CD14-positive monocyte (primary cell): ENCODE measurements at regions not wholly inside any gene's neighbourhood (a gene's known extent, or its start where the extent isn't known, plus 50 kb on each side); places are given as distances from the start of the nearest gene placed in this dataset.

Experiments
- DNase-seq, 3 donors: peaks; one replicate each; pipeline ENCODE4 v3.0.0-alpha.2; 2011 to 2022
- H2AFZ ChIP-seq: 2 replicates; pipeline ENCODE4 v1.6.0; 2012; ENCODE audit warnings: mild to moderate bottlenecking, low read depth, low read length, inconsistent platforms; ENCODE audit not compliant: insufficient read depth, poor library complexity, severe bottlenecking
- H3K27ac ChIP-seq, 2 donors: 1 replicate in 1 of 2; 2 replicates in 1 of 2; pipeline ENCODE4 v1.5.1; 2012 to 2013; ENCODE audit warnings: low read length in 2 of 2, control low read depth in 1 of 2, inconsistent platforms in 1 of 2, low read depth in 1 of 2, mild to moderate bottlenecking in 1 of 2
- H3K27me3 ChIP-seq, 2 donors: one replicate each; pipeline versions ENCODE4 v1.6.0 to v1.6.1; 2011 to 2013; ENCODE audit warnings: low read length in 2 of 2; ENCODE audit not compliant: control insufficient read depth in 2 of 2, insufficient read depth in 2 of 2
- H3K36me3 ChIP-seq, 2 donors: replicated peaks in 1 of 2; 1 replicate in 1 of 2; 2 replicates in 1 of 2; pipeline versions ENCODE4 v1.5.1 to v1.6.1; 2012 to 2013; ENCODE audit warnings: low read length in 2 of 2, control low read depth in 1 of 2, inconsistent platforms in 1 of 2, mild to moderate bottlenecking in 1 of 2; ENCODE audit not compliant: insufficient read depth in 2 of 2, control insufficient read depth in 1 of 2
- H3K4me1 ChIP-seq, 2 donors: 1 replicate in 1 of 2; 2 replicates in 1 of 2; pipeline versions ENCODE4 v1.5.1 to v1.6.1; 2012 to 2013; ENCODE audit warnings: low read length in 2 of 2, control low read depth in 1 of 2, inconsistent platforms in 1 of 2, mild to moderate bottlenecking in 1 of 2, moderate library complexity in 1 of 2; ENCODE audit not compliant: insufficient read depth in 2 of 2, control insufficient read depth in 1 of 2
- H3K4me2 ChIP-seq: replicated peaks from 2 replicates; pipeline ENCODE3; 2012; ENCODE audit warnings: low read length, moderate library complexity, mild to moderate bottlenecking; ENCODE audit not compliant: poor library complexity, severe bottlenecking; ENCODE audit errors: extremely low read depth
- H3K4me3 ChIP-seq, 3 experiments: fragments of 200-600 bp in 1 of 3; sonication (generic) in 1 of 3; replicated peaks in 1 of 3; 1 replicate in 2 of 3; 2 replicates in 1 of 3; pipeline ENCODE4 v1.5.1; 2011 to 2013; ENCODE audit warnings: low read length in 3 of 3, mild to moderate bottlenecking in 3 of 3, control low read depth in 2 of 3, low read depth in 2 of 3, inconsistent platforms in 1 of 3, moderate library complexity in 1 of 3
- H3K79me2 ChIP-seq: 2 replicates; pipeline ENCODE4 v1.6.0; 2012; ENCODE audit warnings: mild to moderate bottlenecking, control low read depth, inconsistent platforms, low read length, moderate library complexity; ENCODE audit not compliant: insufficient read depth
- H3K9ac ChIP-seq: 2 replicates; pipeline ENCODE4 v1.6.0; 2017; ENCODE audit warnings: low read length, mild to moderate bottlenecking; ENCODE audit not compliant: insufficient read depth, poor library complexity, severe bottlenecking
- H3K9me3 ChIP-seq, 2 donors: replicated peaks in 1 of 2; 1 replicate in 1 of 2; 2 replicates in 1 of 2; pipeline versions ENCODE4 v1.5.1 to v1.6.1; 2012 to 2013; ENCODE audit warnings: low read length in 2 of 2, control low read depth in 1 of 2; ENCODE audit not compliant: control insufficient read depth in 1 of 2, insufficient read depth in 1 of 2
- H4K20me1 ChIP-seq: 2 replicates; pipeline ENCODE4 v1.6.0; 2012; ENCODE audit warnings: mild to moderate bottlenecking, low read length, control low read depth, moderate library complexity; ENCODE audit not compliant: insufficient read depth
- H3K27ac Mint-ChIP-seq, 7 donors: one replicate each; pipeline ENCODE4 v1.8.0; 2020; ENCODE audit warnings: mild to moderate bottlenecking in 7 of 7, mixed read lengths in 7 of 7, moderate library complexity in 6 of 7, inconsistent platforms in 2 of 7
- H3K27me3 Mint-ChIP-seq, 3 donors: one replicate each; pipeline ENCODE4 v1.8.0; 2021 to 2022; ENCODE audit warnings: low read depth in 3 of 3, mild to moderate bottlenecking in 3 of 3, mixed read lengths in 3 of 3, moderate library complexity in 3 of 3, inconsistent platforms in 1 of 3
- H3K36me3 Mint-ChIP-seq, 2 donors: one replicate each; pipeline ENCODE4 v1.8.0; 2020; ENCODE audit warnings: mixed read lengths in 2 of 2, inconsistent platforms in 1 of 2, mild to moderate bottlenecking in 1 of 2
- H3K4me1 Mint-ChIP-seq: one replicate; pipeline ENCODE4 v1.8.0; 2020; ENCODE audit warnings: mild to moderate bottlenecking, mixed read lengths
- H3K4me3 Mint-ChIP-seq, 2 donors: one replicate each; pipeline ENCODE4 v1.8.0; 2020; ENCODE audit warnings: mild to moderate bottlenecking in 2 of 2, mixed read lengths in 2 of 2, moderate library complexity in 1 of 2
- H3K9me3 Mint-ChIP-seq, 7 donors: one replicate each; pipeline ENCODE4 v1.8.0; 2020 to 2022; ENCODE audit warnings: mixed read lengths in 7 of 7, mild to moderate bottlenecking in 6 of 7, moderate library complexity in 6 of 7, inconsistent platforms in 2 of 7
- CTCF ChIP-seq: fragments of 200-600 bp; IDR thresholded peaks from one replicate; pipeline ENCODE4 v1.8.0; 2022; ENCODE audit warnings: antibody characterized with exemption, mild to moderate bottlenecking
- WGBS: methylation state at CpG from one replicate; pipeline ENCODE4 v1.1.5; 2013; ENCODE audit warnings: missing lambda C conversion rate; ENCODE audit not compliant: insufficient coverage; 5-methylcytosine and 5-hydroxymethylcytosine counted together
- intact Hi-C, 2 donors: fragments of 100-400 bp; cut with micrococcal nuclease; formaldehyde crosslinking; loops; one replicate each; pipeline versions ENCODE4 v1.15.0 to v1.15.1; 2023

- Histone ChIP-seq H3K27ac (no peak overlapping the region), H3K27me3 (no peaks in the 10 kb centered on the region), H3K4me2 (no peak overlapping the region), H4K20me1 (no peaks in the 10 kb centered on the region), H3K4me1 (no peaks in the 10 kb centered on the region), H3K4me3 (no peak overlapping the region), H3K9me3 (peaks cover 3 to 11% of the 10 kb centered on the region in 2 donors), H3K79me2 (no peaks in the 10 kb centered on the region), H3K9ac (no peak overlapping the region), H2AFZ (no peak overlapping the region), H3K36me3 (no peaks in the 10 kb centered on the region)
- Mint-ChIP-seq H3K9me3 (peaks cover 0 to 12% (median 3%) of the 10 kb centered on the region in 7 donors), H3K4me1 (no peaks in the 10 kb centered on the region), H3K27ac (no peak overlapping the region), H3K4me3 (no peak overlapping the region), H3K27me3 (peaks cover 0 to 2% (median 1%) of the 10 kb centered on the region in 3 donors), H3K36me3 (no peaks in the 10 kb centered on the region)
- WGBS = no CpG with 5 or more reads among the region's 1 CpG
- DNase-seq = no peak
- TF ChIP-seq CTCF = no peak
- intact Hi-C loops = no loop called here
These were observed 1244.9 kb downstream of the EFNB2 start for GRCh38 chr13:105290596-105290995.

GRCh38 chr13:105285526-105285925, 1249.9 kb downstream of the EFNB2 start:
- no peaks in the 10 kb centered on the region for H3K36me3 Mint-ChIP-seq
- Histone ChIP-seq H4K20me1 (no peaks in the 10 kb centered on the region), H3K9ac (no peak overlapping the region), H3K9me3 (peaks cover 0 to 6% of the 10 kb centered on the region in 2 donors), H2AFZ (no peak overlapping the region), H3K79me2 (no peaks in the 10 kb centered on the region), H3K4me3 (no peak overlapping the region), H3K27me3 (no peaks in the 10 kb centered on the region), H3K27ac (no peak overlapping the region), H3K4me1 (no peaks in the 10 kb centered on the region), H3K4me2 (no peak overlapping the region), H3K36me3 (no peaks in the 10 kb centered on the region)
- H3K9me3 Mint-ChIP-seq = peaks cover 0 to 5% (median 3%) of the 10 kb centered on the region in 7 donors
- WGBS = 100% methylated on average over 1 of the region's 2 CpGs
- peaks cover 0 to 2% (median 1%) of the 10 kb centered on the region in 3 donors for H3K27me3 Mint-ChIP-seq
- no peaks in the 10 kb centered on the region for H3K4me1 Mint-ChIP-seq
- H3K4me3 Mint-ChIP-seq = no peak overlapping the region
- DNase-seq = no peak
- TF ChIP-seq CTCF = no peak
- no peak overlapping the region for H3K27ac Mint-ChIP-seq
- intact Hi-C loops = no loop called here
